TTC549 (cell line): ENCODE measurements at regions not wholly inside any gene's neighbourhood (a gene's known extent, or its start where the extent isn't known, plus 50 kb on each side); places are given as distances from the start of the nearest gene placed in this dataset.

Experiments used
- FAIRE-seq: peaks from 2 replicates; lab custom pipeline; 2012; peaks lifted over from hg19 to GRCh38; lab: Jason Lieb, UNC

GRCh38 chr16:54677308-54677950, 253.2 kb upstream of the IRX5 start:
- no peak for FAIRE-seq

DNA sequence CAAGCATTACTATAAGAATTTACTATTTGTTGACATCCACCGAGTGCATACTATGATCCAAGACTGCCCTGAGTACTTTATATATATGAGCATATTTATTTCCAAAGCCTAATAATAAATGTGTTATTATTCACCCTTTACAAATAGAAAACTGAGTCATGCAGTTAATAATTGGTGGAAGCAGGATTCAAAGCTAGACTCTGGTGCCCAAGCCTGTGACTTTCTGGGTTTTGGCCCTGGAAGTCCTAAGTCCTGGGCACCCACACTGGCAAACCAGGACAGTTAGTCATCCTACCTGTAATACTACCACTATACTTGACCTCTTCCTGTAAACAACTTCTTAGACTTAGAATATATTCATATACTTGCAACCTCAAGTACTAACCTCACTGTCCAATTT, 257.4 kb upstream of the IRX5 start:
- no peak for FAIRE-seq

GRCh38 chr16:54672500-54672899, 258.2 kb upstream of the IRX5 start:
- FAIRE-seq: no peak

DNA sequence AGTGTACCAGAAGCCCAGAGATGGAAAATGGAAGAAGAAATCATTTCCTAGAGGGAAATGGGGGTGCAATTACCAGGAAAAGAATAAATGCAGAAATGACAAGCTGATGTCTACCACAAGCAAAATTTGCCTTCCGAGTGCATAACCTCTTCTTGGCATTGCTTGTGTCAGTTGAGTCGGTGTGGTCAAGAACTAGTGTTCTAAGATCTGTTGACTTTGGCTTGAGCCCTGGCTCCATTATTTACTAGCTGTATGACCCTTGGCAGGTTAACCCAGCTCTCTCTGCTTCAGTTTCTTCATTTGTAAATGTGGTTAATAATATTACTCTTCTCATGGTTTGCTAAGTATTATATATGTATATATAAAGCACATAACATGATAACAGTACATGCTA, 273.0 kb upstream of the IRX5 start:
- FAIRE-seq: no peak

DNA sequence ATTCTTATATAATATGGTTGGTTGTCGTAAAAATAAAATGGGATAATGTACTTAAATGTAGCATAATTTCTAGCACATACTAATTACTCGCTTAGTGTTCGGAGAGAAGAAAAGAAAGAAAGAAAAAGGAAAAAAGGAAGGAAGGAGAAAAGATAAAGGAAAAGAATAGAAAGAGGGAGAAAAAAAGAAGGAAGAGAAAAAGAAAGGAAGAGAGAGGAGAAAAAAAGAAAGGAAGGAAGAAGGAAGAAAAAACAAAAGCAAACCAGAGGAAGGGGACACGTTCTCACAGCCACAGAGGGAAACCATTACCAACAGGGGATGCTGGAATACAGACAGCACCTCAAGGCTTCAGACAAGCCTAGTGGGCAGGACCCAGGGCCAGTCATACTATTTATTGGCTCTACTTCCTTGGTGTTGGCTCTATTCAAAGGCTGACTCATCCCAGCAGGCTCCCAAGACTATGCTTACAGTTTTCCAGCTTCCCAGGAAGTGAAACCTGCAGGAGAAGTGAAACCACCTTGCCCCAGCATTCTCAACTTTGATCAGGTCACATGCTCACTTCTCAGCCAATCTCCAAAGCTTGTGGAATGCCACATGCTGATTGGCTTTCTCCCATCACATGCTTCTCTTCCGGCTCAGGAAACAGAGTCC, 273.5 kb upstream of the IRX5 start:
- FAIRE-seq: no peak

GRCh38 chr16:54655121-54655590, 275.5 kb upstream of the IRX5 start:
- FAIRE-seq: no peak

DNA sequence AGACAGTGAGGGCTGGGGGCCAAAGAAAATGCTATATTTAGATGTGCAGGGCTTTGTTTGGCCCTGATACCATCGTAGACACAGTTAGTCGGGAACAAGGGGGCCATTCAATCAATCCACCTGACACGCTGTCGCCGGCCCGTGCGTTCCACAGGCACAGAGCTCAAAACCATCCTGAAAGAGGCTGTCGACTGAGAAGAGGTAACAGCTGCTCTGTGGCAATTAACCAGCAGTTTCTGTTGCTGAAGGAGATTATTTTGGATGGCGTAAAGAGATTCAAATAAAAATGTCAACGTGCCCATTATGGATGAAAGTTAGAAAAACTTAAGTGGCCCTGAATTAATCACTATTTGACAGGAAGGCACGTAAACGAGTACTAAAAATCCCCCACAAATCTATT, 276.2 kb upstream of the IRX5 start:
- no peak for FAIRE-seq

GRCh38 chr16:54652201-54652770, 278.4 kb upstream of the IRX5 start:
- FAIRE-seq: no peak

DNA sequence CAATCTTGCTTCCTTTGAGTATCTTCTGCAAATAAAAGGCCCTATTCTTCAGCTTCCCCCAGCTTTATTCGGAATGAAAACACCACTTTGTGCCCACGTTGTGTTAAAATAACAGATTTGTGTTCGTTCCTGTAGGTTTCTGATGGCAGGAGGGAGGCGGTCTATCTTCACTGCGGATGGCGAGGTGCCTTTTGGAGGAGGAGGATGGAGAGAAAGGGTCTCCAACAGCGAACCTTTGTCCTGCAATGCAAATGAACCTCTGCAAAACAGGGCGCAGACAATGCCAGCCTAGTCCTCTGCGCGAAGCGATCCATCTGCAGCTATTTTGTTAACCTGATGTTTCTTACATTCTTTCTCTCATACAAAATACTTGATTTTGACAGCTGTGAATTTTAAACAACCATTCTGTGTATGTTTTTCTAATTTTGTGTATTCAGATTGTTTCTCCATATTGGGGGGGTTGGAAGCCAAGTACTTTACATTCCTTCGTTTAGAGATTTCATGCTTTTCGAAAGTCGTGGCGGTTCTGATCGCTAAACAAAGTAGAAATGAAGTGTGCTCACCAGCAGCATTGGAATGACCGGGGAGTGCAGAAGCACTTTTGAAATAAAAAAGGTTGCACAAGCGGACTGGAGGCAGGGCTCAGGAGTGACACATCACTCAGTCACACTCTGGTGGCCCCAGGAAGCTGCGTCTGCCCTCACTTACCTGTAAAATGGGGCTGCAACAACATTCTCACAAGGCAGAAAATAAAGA, 279.0 kb upstream of the IRX5 start:
- FAIRE-seq: no peak

DNA sequence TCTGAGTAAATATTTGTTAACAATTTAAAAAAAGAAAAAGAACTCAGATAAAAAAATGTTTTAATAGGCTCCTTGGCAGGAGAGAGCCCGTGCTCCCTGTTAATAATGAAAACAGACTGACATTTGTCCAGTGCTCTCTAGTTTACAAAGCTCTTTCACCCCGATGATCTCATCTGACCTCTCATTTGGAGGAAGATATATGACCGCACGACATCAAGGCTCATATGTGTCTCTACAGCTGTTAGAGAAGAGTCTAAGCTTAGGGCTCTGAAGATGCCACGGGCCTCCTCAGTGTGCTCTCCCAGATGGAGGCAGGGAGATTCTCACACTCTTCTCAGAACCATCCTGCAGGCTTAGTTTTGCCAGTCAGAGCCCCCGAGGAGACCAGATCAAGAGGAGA, 280.8 kb upstream of the IRX5 start:
- FAIRE-seq: no peak

- no peak for FAIRE-seq
Measured at GRCh38 chr16:54648575-54648974, 282.1 kb upstream of the IRX5 start.

GRCh38 chr16:54647725-54648221, 282.9 kb upstream of the IRX5 start:
- no peak for FAIRE-seq

DNA sequence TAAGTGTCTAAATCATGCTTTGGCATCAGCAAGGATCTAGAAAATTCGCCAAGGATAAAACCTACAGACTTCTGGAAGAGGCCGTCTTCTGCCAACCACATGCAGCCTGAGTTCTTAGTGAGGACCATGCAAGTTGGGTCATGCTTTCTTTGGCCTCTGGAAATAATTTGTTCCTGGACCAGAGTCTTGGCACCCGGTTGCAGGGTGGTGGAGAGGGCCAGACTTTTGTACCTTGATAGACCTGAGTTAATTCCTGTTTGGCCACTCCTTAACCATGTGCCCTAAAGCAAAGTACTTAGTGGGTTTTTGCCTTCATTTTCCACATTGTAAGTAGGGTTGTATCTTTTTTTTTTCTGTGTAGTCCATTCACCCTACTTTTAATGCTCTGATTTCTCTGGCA, 283.4 kb upstream of the IRX5 start:
- FAIRE-seq: no peak

DNA sequence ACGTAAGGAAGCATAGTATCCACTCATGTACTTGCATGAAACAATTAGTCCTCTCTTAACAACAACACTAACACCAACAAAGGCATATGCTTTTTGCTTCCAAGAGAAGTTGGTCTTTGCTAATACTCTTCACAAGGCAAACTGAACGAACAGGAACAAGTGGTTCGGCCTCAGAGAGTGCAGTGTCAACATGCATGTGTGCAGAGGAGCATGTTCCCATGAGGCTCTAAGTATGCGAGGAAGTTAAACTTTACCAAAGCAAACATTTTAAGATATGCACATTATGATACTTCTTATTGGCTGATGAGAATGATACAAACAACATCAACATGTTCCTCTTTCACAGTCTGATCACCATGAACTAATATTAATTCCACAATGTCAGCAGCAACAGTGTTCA, 285.3 kb upstream of the IRX5 start:
- no peak for FAIRE-seq

- no peak for FAIRE-seq
Measured at GRCh38 chr16:54636221-54636793, 294.4 kb upstream of the IRX5 start.

DNA sequence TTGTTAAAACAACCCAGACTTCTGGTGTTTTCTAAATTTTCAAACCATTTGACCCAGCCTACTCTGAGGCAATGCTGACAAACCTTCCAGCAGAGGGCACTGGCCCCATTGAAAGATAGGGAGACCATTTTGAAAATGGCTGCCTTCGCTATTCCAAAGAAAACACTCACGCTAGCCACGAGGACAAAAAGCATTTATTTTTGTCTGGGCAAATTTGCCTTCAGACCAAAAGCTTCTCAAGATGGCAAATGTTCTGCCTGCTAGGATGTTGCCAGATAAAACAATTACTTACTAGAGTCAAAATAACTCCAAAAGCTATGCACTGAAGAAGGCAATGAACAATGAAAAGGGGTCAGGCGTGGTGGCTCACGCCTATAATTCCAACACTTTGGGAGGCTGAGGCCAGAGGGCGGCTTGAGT, 296.7 kb upstream of the IRX5 start:
- peak; percentile 25 for FAIRE-seq

DNA sequence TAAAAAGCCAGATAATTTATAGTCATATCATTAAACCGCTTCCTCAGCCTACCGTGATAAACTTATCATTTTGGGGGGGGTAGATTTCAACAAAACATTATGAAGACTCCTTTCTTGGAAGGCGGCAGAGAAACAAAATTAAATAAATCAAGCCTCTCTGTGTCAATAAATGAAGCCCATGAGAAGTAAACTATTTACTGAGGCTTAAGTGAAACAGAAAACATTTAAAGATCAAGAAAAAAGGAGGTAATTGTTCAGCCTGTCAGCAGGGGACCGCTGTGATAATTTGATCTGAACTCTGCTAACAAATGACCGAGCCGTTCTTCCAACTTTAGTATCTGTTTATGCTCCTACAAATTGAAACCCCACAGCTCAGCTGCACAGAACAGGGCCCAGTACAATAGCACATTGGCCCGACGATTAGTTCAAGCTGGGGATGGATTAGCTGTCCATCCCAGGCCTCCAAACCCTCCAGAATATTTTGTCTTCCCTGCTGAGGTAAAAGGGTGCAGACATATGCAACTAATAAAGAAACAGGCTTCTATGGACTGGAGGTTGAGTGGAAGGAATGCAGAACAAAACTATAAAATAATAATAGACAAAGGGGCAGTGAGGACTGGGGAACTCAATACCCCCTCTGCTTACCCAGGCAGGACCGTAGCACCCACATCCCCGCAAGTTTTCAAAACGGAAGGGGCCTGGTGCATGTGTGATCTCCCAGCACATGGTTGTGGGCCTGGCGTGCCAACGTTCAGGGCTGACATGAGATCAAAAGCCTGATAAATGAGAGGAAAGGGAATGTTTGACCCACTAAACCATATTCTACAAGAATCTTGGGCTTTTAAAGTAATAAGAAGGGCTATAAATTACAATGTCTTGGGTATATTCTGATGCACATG, 298.1 kb upstream of the IRX5 start:
- no peak for FAIRE-seq

DNA sequence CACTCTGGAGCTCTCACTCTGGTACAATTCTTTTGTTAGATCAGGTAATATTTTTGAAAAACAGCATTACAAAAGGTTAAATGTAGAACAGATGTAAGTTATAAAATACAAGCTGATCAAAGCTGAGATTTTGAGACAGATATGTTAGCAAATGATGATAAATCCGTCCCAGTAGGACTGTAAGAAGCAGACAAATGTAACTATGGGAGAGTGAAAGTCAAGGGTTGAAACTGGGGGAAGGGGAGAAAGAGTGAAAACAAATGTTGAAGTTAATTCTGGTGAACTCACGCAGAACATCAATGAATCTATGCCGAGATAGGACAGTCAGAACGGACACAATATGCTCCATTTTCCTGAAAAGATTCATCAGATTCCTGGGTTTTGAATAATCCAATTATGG, 298.9 kb upstream of the IRX5 start:
- FAIRE-seq: no peak

DNA sequence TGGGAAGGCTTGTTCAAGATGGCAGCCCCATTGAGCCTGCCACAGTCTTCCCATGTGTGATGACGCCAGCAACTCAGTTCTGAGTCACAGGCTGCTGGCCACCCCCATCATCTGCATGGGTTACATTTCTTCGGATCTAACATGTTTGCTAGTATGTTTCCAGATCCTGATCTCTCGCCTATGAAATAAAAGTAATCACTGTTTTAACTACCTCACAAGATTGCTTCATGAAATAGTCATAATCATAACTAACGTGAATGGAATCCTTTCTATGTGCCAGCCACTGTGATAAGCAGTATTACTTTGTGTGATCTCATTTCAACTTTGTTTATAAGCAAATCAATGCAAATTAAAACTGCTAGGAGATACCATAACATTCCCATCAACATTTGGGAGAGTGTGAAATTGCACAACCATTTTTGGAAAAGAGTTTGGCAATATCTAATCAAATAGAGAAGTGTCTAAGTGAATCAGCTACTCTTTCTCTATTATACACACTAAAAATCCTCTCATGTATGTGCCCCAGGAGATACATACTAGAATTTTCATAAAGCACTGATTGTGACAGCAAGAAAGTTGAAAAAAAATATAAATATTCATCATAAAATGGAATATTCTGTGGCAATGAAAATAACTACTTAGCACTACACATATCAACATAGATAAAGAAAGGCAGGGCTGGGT, 300.2 kb upstream of the IRX5 start:
- no peak for FAIRE-seq

DNA sequence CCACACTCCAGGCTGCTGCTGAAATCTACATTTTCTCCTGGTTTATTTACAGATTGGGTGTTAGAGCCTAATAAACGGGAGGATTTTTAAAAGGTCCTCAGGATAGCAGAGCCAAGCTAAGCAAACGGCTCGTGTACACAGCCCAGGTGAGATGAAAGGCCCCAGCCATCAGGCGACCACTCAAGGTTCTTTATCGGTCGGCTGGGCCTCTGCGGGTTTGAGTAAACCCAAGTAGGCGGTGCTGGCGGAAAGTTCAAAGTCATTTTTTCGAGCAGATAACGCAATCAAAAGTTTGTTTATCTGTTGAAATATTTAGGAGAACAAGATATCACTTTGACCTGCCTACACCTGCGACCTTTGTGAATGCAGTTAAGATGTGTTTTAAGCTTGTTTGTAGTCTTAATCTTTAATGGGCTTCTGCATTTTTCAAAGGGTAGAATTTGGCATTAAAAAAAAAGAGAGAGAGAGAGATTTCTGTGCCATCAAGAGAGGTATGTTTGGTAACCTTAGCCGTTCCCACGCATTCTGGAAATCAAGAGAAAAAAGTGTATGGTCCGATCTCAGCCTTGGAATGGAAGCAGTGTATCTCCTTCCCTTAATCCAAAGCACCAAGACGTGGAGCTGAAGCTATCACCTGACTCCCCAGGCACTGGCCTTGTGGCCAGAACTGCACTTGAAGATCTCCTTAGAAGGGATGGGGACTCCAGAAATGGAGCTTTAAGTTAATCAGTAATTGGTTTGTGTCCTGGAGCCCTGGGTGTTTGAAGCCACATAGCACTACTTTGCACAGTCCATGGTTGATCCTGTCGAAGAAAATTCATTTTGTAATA, 301.7 kb upstream of the IRX5 start:
- no peak for FAIRE-seq
